RWPE1 (cell line): ENCODE measurements at regions not wholly inside any gene's neighbourhood (a gene's known extent, or its start where the extent isn't known, plus 50 kb on each side); places are given as distances from the start of the nearest gene placed in this dataset.

Experiments used
- CTCF ChIA-PET: fragments of 350-600 bp; sonication (Branson Sonifier 250); formaldehyde crosslinking; extraction: SDS; loops from one replicate; lab custom pipeline; 2021; lab: Yijun Ruan, JAX
- POLR2A ChIA-PET: fragments of 400-600 bp; formaldehyde crosslinking; extraction: SDS; loops from one replicate; lab custom pipeline; 2020; ENCODE audit warnings: antibody characterized with exemption; ENCODE audit not compliant: low non-redundant PET; lab: Yijun Ruan, JAX
- DNase-seq: peaks from one replicate; pipeline ENCODE4 v3.0.0; 2012; ENCODE audit warnings: low spot score
- H3K27ac ChIP-seq: fragments of 450-650 bp; 2 replicates; pipeline ENCODE4 v1.5.1; 2017
- TF ChIP-seq, protein P1 (sequence below): fragments of 450-650 bp; conservative IDR thresholded peaks from 2 replicates; pipeline ENCODE4 v1.5.1; 2017; ENCODE audit warnings: low read depth, mild to moderate bottlenecking

DNA sequence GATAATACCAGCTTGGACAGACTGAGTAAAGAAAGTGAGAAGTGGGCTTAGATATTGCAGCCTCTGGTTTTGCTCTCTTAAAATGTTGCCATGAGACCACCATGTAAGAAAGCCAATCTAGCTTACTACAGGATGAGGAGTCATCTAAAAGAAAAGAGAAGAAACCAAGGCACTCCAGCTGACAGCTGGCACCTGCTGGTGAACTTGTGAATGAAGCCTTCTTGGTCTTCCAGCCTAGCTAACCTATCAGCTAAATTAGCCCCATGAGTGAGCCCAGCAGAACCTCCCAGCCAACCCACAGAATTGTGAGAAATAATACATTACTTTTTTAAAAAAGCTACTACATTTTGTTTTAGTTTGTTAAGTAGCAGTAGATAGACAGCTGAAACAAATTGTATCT, 154.5 kb upstream of the QRFPR start:
- CTCF ChIA-PET: interaction anchor here (0.6 kb wide), 1 partner anchor 871 kb away, joined by 3 read pairs; no protein-coding TSS in a partner anchor
- TF ChIP-seq, protein P1, sequence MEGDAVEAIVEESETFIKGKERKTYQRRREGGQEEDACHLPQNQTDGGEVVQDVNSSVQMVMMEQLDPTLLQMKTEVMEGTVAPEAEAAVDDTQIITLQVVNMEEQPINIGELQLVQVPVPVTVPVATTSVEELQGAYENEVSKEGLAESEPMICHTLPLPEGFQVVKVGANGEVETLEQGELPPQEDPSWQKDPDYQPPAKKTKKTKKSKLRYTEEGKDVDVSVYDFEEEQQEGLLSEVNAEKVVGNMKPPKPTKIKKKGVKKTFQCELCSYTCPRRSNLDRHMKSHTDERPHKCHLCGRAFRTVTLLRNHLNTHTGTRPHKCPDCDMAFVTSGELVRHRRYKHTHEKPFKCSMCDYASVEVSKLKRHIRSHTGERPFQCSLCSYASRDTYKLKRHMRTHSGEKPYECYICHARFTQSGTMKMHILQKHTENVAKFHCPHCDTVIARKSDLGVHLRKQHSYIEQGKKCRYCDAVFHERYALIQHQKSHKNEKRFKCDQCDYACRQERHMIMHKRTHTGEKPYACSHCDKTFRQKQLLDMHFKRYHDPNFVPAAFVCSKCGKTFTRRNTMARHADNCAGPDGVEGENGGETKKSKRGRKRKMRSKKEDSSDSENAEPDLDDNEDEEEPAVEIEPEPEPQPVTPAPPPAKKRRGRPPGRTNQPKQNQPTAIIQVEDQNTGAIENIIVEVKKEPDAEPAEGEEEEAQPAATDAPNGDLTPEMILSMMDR: no peak
- no peak for DNase-seq
- no peak overlapping the region for H3K27ac ChIP-seq
- POLR2A ChIA-PET: no interaction called here

DNA sequence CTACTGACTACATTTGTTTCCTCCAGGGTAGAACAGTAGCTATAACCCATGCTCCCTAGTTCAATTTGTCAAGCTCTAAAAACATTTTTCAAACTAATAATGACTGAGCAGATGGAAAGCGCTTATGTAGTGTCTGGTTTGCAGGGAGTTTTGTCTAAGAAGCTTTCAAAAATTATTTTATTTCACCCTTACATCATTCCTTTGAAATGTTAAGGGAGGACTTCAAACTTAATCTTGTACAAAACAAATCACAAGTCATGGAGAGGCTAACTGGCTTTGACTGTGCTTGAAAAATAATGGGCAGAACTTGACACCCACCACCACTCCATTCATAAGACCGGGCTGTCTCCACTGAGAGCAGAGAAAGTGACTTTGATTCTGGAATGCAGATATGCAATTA, 153.4 kb upstream of the QRFPR start:
- no peak overlapping the region for H3K27ac ChIP-seq
- ChIA-PET CTCF (no interaction called here), POLR2A (no interaction called here)
- TF ChIP-seq, protein P1: no peak
- DNase-seq: no peak

DNA sequence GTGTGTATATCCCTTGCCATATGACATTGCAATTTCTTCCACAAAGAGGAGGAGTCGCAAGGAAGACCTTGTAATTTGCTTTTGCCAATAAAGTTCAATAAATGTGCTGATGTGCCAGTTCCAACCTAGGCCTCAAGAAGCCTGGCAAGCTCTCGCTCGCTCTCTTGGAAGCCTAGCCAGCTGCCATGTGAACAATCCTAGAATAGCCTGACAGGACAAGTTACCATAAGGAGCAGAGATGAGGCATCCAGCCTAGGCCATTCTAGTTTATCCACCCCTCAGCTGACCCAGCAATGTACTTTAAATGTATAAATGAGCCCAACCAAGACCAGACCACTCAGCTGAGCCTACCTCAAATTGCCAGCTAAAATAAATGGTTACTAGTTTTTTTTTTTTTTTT, 145.7 kb upstream of the QRFPR start:
- no peak overlapping the region for H3K27ac ChIP-seq
- CTCF ChIA-PET: interaction anchor here (0.6 kb wide), 1 partner anchor 281 kb away, joined by 4 read pairs; no protein-coding TSS in a partner anchor
- TF ChIP-seq, protein P1: no peak
- no peak for DNase-seq
- POLR2A ChIA-PET: no interaction called here

DNA sequence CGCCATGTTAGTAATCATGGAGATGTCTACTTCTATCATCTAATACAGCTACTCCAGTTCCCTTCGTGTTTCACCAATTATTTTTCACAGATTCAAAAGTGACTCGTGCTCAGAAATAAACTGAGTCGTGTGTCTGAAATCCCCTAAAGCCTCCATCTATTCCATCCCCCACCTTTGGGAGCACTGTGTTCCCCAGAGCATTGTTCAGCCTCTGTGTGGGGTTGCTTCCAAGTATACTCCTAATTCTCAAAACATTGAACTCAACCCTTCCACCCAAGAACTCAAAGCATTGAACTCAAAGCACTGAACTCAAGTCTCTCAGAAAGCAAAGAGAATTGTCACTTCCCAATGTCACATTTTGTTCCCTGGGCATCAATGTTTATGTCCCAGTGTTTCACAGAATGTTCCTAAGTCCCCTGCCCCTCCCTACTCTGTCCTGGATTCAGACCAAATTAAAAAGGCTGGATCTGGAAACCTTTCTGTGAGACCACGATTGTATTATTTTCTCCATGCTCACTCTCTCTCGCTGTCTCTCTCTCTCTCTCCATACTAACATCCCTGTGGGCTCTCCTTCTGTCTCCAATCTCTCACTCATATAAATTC, 138.5 kb upstream of the QRFPR start:
- ChIA-PET POLR2A (no interaction called here), CTCF (no interaction called here)
- DNase-seq: no peak
- TF ChIP-seq, protein P1: no peak
- no peak overlapping the region for H3K27ac ChIP-seq

DNA sequence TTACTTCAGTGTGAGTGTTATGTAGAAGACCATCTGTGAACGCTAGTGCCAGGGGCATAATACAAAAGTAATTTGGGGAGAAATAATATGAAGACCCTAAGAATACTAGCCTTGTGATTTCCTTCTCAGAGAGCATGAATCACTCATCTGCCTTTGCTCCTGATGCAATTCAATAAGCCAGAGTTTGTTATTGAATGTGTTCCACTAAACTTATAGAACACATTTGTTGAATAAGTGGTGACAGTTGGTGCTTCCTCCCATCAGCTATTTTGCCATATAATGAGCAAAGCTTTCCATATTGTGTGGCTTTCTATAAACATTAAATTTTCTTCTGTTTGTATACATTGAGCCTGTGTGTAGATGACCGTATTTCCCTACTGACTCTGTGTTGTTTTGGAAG, 136.4 kb upstream of the QRFPR start:
- TF ChIP-seq, protein P1: no peak
- CTCF ChIA-PET: no interaction called here
- POLR2A ChIA-PET: no interaction called here
- H3K27ac ChIP-seq: no peak overlapping the region
- DNase-seq: no peak

DNA sequence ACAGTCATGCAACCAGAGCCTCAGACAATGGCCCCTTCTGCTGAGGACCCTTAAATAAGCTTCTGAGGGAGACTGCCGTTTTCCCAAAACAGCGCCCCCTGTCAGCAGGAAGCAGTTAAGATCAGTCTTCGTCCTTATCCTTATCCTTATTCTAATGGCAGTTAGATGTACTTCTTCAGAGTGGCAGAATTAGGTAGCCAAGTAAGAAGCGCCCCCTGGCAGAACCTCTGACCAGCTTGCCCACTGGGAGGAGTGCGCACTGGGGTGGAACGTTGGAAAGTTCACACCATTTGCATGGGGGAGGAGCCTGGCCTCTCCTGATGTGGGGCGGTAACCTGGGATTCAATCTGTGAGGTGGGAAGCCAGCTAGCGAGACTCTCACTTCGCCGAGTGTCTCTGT, 133.6 kb upstream of the QRFPR start:
- TF ChIP-seq, protein P1: no peak
- ChIA-PET CTCF (no interaction called here), POLR2A (no interaction called here)
- no peak overlapping the region for H3K27ac ChIP-seq
- no peak for DNase-seq
